ENCODE measurements at regions not wholly inside any gene's neighbourhood (a gene's known extent, or its start where the extent isn't known, plus 50 kb on each side); places are given as distances from the start of the nearest gene placed in this dataset.

DNA sequence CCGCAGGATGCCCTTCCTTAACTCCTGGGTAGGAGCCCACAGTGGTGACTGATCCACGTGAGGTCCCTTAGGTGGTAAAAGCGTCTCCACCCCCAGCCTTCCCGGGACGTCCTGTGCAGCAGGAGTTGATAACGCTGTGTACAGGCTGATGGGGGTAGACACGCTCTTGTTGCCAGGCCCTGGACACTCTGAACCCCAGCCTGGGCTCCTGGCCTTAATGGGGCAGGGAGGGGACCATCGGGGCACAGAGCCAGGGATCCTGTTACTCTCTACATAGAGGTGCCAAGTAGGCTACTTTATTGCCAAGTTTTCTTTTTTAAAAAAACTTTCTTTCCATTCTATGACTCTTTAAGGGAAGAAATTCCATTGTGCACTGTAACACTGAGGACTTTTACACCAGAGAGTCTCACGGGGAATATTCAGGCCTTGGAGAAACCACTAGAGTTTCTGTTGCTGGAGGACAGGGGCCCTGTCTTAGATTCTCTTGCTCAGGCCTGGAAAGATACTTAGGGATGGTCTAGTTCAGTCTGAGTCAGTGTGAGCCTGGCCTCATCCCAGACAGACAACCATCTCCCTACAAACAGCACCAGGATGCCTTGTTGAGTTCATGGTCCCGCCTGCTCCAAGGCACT is 104.3 kb upstream of the RNU6-1 start:
- TF ChIP-seq, protein P1, sequence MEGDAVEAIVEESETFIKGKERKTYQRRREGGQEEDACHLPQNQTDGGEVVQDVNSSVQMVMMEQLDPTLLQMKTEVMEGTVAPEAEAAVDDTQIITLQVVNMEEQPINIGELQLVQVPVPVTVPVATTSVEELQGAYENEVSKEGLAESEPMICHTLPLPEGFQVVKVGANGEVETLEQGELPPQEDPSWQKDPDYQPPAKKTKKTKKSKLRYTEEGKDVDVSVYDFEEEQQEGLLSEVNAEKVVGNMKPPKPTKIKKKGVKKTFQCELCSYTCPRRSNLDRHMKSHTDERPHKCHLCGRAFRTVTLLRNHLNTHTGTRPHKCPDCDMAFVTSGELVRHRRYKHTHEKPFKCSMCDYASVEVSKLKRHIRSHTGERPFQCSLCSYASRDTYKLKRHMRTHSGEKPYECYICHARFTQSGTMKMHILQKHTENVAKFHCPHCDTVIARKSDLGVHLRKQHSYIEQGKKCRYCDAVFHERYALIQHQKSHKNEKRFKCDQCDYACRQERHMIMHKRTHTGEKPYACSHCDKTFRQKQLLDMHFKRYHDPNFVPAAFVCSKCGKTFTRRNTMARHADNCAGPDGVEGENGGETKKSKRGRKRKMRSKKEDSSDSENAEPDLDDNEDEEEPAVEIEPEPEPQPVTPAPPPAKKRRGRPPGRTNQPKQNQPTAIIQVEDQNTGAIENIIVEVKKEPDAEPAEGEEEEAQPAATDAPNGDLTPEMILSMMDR (IDR thresholded peaks at IDR 0.05; ENCODE audit: low read depth, low read length, poor library complexity, severe bottlenecking), result no peak
- no peak for TF ChIP-seq EZH2phosphoT487 (IDR thresholded peaks at IDR 0.05; ENCODE audit: borderline replicate concordance, low read length)
- no peaks in the 10 kb centered on the region for H3K9me3 ChIP-seq (ENCODE audit: control insufficient read depth, insufficient read depth, low read length)
- H3F3A ChIP-seq (ENCODE audit: control insufficient read depth, insufficient read depth), result no peaks in the 10 kb centered on the region
- no peak overlapping the region for H3K27ac ChIP-seq (ENCODE audit: low read depth, low read length)
- peaks cover 10% of the 10 kb centered on the region for H3K4me1 ChIP-seq (ENCODE audit: control insufficient read depth, low read length)
- H3K27me3 ChIP-seq (ENCODE audit: control insufficient read depth, low read length), result no peaks in the 10 kb centered on the region
- H3K36me3 ChIP-seq (ENCODE audit: control insufficient read depth, low read length), result no peaks in the 10 kb centered on the region
- H3K4me3 ChIP-seq (ENCODE audit: low read length), result no peak overlapping the region
- H3K79me2 ChIP-seq (ENCODE audit: control insufficient read depth, low read length), result no peaks in the 10 kb centered on the region
- H3K4me2 ChIP-seq (ENCODE audit: low read length), result no peak overlapping the region
- H3K9me2 ChIP-seq (replicated peaks; ENCODE audit: control insufficient read depth, low read length), result no peaks in the 10 kb centered on the region
- no peaks in the 10 kb centered on the region for H4K20me1 ChIP-seq (ENCODE audit: control insufficient read depth, insufficient read depth, low read depth, low read length)

DNA sequence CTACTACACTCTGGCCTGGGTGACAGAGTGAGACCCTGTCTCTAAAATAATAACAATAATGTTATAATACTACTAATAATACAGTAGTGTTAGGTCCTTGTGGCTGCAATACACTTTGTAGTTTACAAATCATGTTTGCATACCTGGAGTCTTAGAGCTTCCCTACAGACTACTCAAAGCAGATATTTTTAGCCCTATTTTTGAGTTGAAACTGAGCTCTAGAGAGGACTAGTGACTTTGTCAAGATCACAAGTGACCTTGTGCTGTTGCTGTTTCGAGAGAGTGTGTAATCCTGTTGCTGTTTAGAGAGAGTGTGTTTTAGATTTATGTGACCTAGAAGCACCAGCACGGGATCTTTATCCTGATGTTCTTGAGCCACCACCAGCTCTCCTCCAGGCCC is 105.3 kb upstream of the RNU6-1 start:
- no peaks in the 10 kb centered on the region for H3K79me2 ChIP-seq (ENCODE audit: control insufficient read depth, low read length)
- no peaks in the 10 kb centered on the region for H3F3A ChIP-seq (ENCODE audit: control insufficient read depth, insufficient read depth)
- TF ChIP-seq EZH2phosphoT487 (IDR thresholded peaks at IDR 0.05; ENCODE audit: borderline replicate concordance, low read length), result no peak
- TF ChIP-seq, protein P1 (IDR thresholded peaks at IDR 0.05; ENCODE audit: low read depth, low read length, poor library complexity, severe bottlenecking), result no peak
- peaks cover 10% of the 10 kb centered on the region for H3K4me1 ChIP-seq (ENCODE audit: control insufficient read depth, low read length)
- no peaks in the 10 kb centered on the region for H4K20me1 ChIP-seq (ENCODE audit: control insufficient read depth, insufficient read depth, low read depth, low read length)
- no peaks in the 10 kb centered on the region for H3K9me2 ChIP-seq (replicated peaks; ENCODE audit: control insufficient read depth, low read length)
- H3K4me3 ChIP-seq (ENCODE audit: low read length), result no peak overlapping the region
- no peaks in the 10 kb centered on the region for H3K36me3 ChIP-seq (ENCODE audit: control insufficient read depth, low read length)
- H3K9me3 ChIP-seq (ENCODE audit: control insufficient read depth, insufficient read depth, low read length), result no peaks in the 10 kb centered on the region
- H3K27me3 ChIP-seq (ENCODE audit: control insufficient read depth, low read length), result no peaks in the 10 kb centered on the region
- no peak overlapping the region for H3K4me2 ChIP-seq (ENCODE audit: low read length)
- H3K27ac ChIP-seq (ENCODE audit: low read depth, low read length), result no peak overlapping the region

DNA sequence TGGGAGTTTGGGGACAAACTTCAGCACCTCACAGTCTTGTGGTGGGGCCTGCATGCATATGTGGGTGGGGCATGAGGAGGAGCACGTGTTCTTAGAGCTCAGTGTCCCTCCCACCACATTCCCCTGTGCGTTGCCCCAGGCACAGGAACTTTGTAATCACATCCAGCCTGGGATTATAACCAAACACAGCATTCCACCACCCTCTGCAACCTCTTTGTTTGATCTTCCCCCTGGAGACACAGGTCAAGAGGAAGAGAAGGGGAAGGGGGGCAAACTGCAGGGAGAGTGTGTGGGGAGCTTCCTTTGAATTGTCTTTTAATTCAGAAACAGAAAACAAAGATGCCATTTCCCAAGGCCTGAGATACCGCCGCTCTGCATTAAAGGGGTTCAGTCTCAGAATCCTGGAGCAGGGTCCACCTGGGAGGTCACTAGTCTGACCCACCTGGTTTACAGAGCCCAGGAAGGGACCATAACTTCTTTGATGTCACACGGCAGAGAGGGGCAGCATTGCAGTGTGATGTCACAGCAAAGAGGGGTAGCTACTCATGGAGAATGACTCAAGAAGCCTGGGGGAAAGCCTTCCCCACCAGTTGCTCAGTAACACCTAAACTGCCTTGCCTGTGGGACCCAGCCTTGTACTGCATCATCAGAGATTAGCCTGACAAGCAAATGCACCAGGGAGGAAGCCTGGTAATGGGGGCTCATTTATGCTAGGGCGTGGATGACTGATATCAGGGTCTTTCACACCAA is 106.3 kb upstream of the RNU6-1 start:
- Histone ChIP-seq H3K79me2 (ENCODE audit: control insufficient read depth, low read length) (no peaks in the 10 kb centered on the region), H4K20me1 (ENCODE audit: control insufficient read depth, insufficient read depth, low read depth, low read length) (no peaks in the 10 kb centered on the region), H3K4me2 (ENCODE audit: low read length) (no peak overlapping the region), H3K4me3 (ENCODE audit: low read length) (no peak overlapping the region), H3K9me3 (ENCODE audit: control insufficient read depth, insufficient read depth, low read length) (no peaks in the 10 kb centered on the region), H3F3A (ENCODE audit: control insufficient read depth, insufficient read depth) (no peaks in the 10 kb centered on the region), H3K9me2 (replicated peaks; ENCODE audit: control insufficient read depth, low read length) (no peaks in the 10 kb centered on the region), H3K27me3 (ENCODE audit: control insufficient read depth, low read length) (no peaks in the 10 kb centered on the region), H3K4me1 (ENCODE audit: control insufficient read depth, low read length) (peaks cover 10% of the 10 kb centered on the region), H3K27ac (ENCODE audit: low read depth, low read length) (no peak overlapping the region), H3K36me3 (ENCODE audit: control insufficient read depth, low read length) (no peaks in the 10 kb centered on the region)
- TF ChIP-seq, protein P1 (IDR thresholded peaks at IDR 0.05; ENCODE audit: low read depth, low read length, poor library complexity, severe bottlenecking), result no peak
- TF ChIP-seq EZH2phosphoT487 (IDR thresholded peaks at IDR 0.05; ENCODE audit: borderline replicate concordance, low read length), result no peak
